GM12892 (cell line): ENCODE measurements at regions not wholly inside any gene's neighbourhood (a gene's known extent, or its start where the extent isn't known, plus 50 kb on each side); places are given as distances from the start of the nearest gene placed in this dataset.

ENCODE experiments used
- POLR2A ChIP-seq: IDR thresholded peaks from 2 replicates; pipeline ENCODE4 v1.6.1; 2011; ENCODE audit warnings: low read depth, low read length, control low read depth
- POLR2AphosphoS5 ChIP-seq: IDR thresholded peaks from 2 replicates; pipeline ENCODE4 v1.6.1; 2011; ENCODE audit warnings: low read depth, low read length, control low read depth
- TAF1 ChIP-seq: IDR thresholded peaks from 2 replicates; pipeline ENCODE4 v1.6.1; 2011; ENCODE audit warnings: low read depth, mild to moderate bottlenecking, control low read depth, low read length, borderline replicate concordance

- TF ChIP-seq POLR2AphosphoS5 = no peak
- no peak for TF ChIP-seq POLR2A
- no peak for TF ChIP-seq TAF1
Observed at GRCh38 chr6:140908505-140908904, 1224.2 kb upstream of the GJE1 start.
